Activated naive CD8-positive, alpha-beta T cell treated with anti-CD3 and anti-CD28 coated beads, Interleukin-2, amount 50 U/mL, for 24 hours (primary cell): ENCODE measurements at regions not wholly inside any gene's neighbourhood (a gene's known extent, or its start where the extent isn't known, plus 50 kb on each side); places are given as distances from the start of the nearest gene placed in this dataset.
A peak's percentile ranks its signal among the peaks of the same experiment; 100 is the strongest.

Experiments used
- ATAC-seq: fragments of 150-1000 bp; cut with Tn5 transposase; one replicate; pipeline ENCODE4 v1.10.0; 2021
- DNase-seq: peaks from one replicate; pipeline ENCODE4 v3.0.0; 2021
- H3K27ac Mint-ChIP-seq: one replicate; pipeline ENCODE4 v1.8.0; 2021; ENCODE audit warnings: mild to moderate bottlenecking, mixed read lengths
- H3K27me3 Mint-ChIP-seq: one replicate; pipeline ENCODE4 v1.8.0; 2021; ENCODE audit warnings: mixed read lengths
- H3K36me3 Mint-ChIP-seq: one replicate; pipeline ENCODE4 v1.8.0; 2021; ENCODE audit warnings: low read depth, mixed read lengths
- H3K4me1 Mint-ChIP-seq: one replicate; pipeline ENCODE4 v1.8.0; 2021; ENCODE audit warnings: mixed read lengths
- H3K4me3 Mint-ChIP-seq: one replicate; pipeline ENCODE4 v1.8.0; 2021; ENCODE audit warnings: mild to moderate bottlenecking, moderate library complexity, mixed read lengths
- H3K9me3 Mint-ChIP-seq: one replicate; pipeline ENCODE4 v1.8.0; 2021; ENCODE audit warnings: mixed read lengths

- H3K4me1 Mint-ChIP-seq = peaks cover 4% of the 10 kb centered on the region
- H3K36me3 Mint-ChIP-seq = no peaks in the 10 kb centered on the region
- peaks cover 15% of the 10 kb centered on the region for H3K27me3 Mint-ChIP-seq
- no peaks in the 10 kb centered on the region for H3K9me3 Mint-ChIP-seq
- no peak overlapping the region for H3K4me3 Mint-ChIP-seq
- no peak overlapping the region for H3K27ac Mint-ChIP-seq
- DNase-seq = no peak
- no peak for ATAC-seq
Measured at GRCh38 chr20:62563561-62563960, 78.7 kb upstream of the SLCO4A1 start.

GRCh38 chr20:62564456-62565245 is 77.7 kb upstream of the SLCO4A1 start:
- Mint-ChIP-seq H3K36me3 (no peaks in the 10 kb centered on the region), H3K4me3 (no peak overlapping the region), H3K9me3 (no peaks in the 10 kb centered on the region), H3K4me1 (peaks cover 4% of the 10 kb centered on the region), H3K27ac (no peak overlapping the region), H3K27me3 (peaks cover 14% of the 10 kb centered on the region)
- DNase-seq (no peak), ATAC-seq (no peak)

- no peak for ATAC-seq
- Mint-ChIP-seq H3K27ac (no peak overlapping the region), H3K36me3 (no peaks in the 10 kb centered on the region), H3K27me3 (peaks cover 12% of the 10 kb centered on the region), H3K4me3 (no peak overlapping the region), H3K9me3 (no peaks in the 10 kb centered on the region), H3K4me1 (peaks cover 4% of the 10 kb centered on the region)
- DNase-seq = no peak
Measured at GRCh38 chr20:62566266-62566665, 76.0 kb upstream of the SLCO4A1 start.

GRCh38 chr20:62566771-62567170 is 75.5 kb upstream of the SLCO4A1 start:
- Mint-ChIP-seq H3K4me1 (no peaks in the 10 kb centered on the region), H3K27ac (no peak overlapping the region), H3K27me3 (peaks cover 8% of the 10 kb centered on the region), H3K4me3 (no peak overlapping the region), H3K36me3 (no peaks in the 10 kb centered on the region), H3K9me3 (no peaks in the 10 kb centered on the region)
- DNase-seq = no peak
- ATAC-seq = no peak

- Mint-ChIP-seq H3K36me3 (no peaks in the 10 kb centered on the region), H3K4me1 (peaks cover 3% of the 10 kb centered on the region), H3K9me3 (no peaks in the 10 kb centered on the region), H3K4me3 (no peak overlapping the region), H3K27me3 (peaks cover 8% of the 10 kb centered on the region), H3K27ac (no peak overlapping the region)
- DNase-seq (no peak), ATAC-seq (no peak)
Measured at GRCh38 chr20:62567246-62568044, 74.9 kb upstream of the SLCO4A1 start.

- no peaks in the 10 kb centered on the region for H3K9me3 Mint-ChIP-seq
- ATAC-seq (no peak), DNase-seq (no peak)
- H3K27ac Mint-ChIP-seq = no peak overlapping the region
- H3K36me3 Mint-ChIP-seq = no peaks in the 10 kb centered on the region
- H3K27me3 Mint-ChIP-seq = peaks cover 8% of the 10 kb centered on the region
- H3K4me1 Mint-ChIP-seq = peaks cover 3% of the 10 kb centered on the region
- H3K4me3 Mint-ChIP-seq = no peak overlapping the region
Measured at GRCh38 chr20:62568045-62568389, 74.3 kb upstream of the SLCO4A1 start.

- DNase-seq (no peak), ATAC-seq (no peak)
- no peak overlapping the region for H3K4me3 Mint-ChIP-seq
- H3K27me3 Mint-ChIP-seq = peaks cover 17% of the 10 kb centered on the region
- no peaks in the 10 kb centered on the region for H3K36me3 Mint-ChIP-seq
- H3K4me1 Mint-ChIP-seq = peaks cover 3% of the 10 kb centered on the region
- H3K27ac Mint-ChIP-seq = no peak overlapping the region
- H3K9me3 Mint-ChIP-seq = no peaks in the 10 kb centered on the region
Measured at GRCh38 chr20:62569615-62570014, 72.7 kb upstream of the SLCO4A1 start.

DNA sequence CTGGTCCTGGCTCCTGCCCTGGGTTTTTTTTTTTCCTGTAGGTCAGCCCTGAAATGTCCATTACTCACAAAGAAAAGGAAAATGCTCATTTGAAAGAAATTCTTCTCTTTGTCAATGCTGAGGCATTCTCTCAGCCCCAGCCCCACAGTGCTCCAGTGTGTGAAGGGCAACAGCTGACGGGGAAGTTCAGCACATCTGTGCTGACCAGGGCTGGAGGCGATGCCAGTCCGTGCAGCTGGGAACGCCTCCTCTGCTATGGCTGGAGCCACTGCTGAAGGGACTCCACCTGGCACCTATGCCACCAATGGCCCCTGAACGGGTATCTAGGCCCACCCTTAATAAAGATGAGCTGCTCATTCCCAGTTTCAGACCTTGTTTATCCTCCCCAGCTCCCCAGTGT is 71.9 kb upstream of the SLCO4A1 start:
- Mint-ChIP-seq H3K27me3 (peaks cover 22% of the 10 kb centered on the region), H3K4me1 (peaks cover 3% of the 10 kb centered on the region), H3K27ac (no peak overlapping the region), H3K36me3 (no peaks in the 10 kb centered on the region), H3K4me3 (no peak overlapping the region), H3K9me3 (no peaks in the 10 kb centered on the region)
- ATAC-seq (no peak), DNase-seq (no peak)

DNA sequence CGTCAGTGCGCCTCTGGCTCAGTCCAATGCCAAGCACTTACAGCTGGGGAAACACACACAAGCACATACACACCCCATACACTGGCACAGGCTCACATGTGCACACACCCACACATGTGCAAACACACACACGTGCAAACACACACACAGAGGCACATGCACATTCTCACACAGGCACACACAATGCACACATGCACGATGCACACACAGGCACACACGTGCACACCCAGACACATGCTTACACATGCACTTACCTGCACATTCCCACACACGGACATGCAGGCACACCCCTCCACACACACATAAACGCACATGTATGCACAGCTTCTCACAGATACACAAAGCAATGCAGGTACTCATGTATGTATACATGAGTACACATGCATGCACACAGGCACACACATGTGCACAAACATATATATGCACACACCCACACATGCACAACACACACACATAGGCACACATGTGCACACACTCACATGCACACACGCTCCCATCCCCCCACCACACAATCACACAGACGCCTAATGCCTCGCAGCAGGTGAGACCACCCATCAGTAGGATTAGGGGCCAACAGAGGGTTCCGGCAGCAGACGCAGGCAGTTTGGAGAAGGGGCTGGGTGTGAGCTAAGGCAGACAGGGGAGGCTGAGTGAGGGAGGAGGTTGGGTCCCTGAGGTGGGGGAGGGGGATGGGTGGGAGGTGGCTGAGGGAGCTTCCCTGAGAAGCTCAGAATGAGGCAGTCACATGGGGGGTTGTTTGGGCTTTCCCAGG is 71.2 kb upstream of the SLCO4A1 start:
- H3K27me3 Mint-ChIP-seq = peaks cover 22% of the 10 kb centered on the region
- H3K4me3 Mint-ChIP-seq = no peak overlapping the region
- no peaks in the 10 kb centered on the region for H3K36me3 Mint-ChIP-seq
- H3K9me3 Mint-ChIP-seq = no peaks in the 10 kb centered on the region
- no peak overlapping the region for H3K27ac Mint-ChIP-seq
- H3K4me1 Mint-ChIP-seq = peaks cover 3% of the 10 kb centered on the region
- ATAC-seq = no peak
- no peak for DNase-seq

- ATAC-seq (no peak), DNase-seq (peak; percentile 20)
- Mint-ChIP-seq H3K4me3 (no peak overlapping the region), H3K27ac (no peak overlapping the region), H3K4me1 (peaks cover 3% of the 10 kb centered on the region), H3K9me3 (no peaks in the 10 kb centered on the region), H3K27me3 (peaks cover 22% of the 10 kb centered on the region), H3K36me3 (no peaks in the 10 kb centered on the region)
Measured at GRCh38 chr20:62571669-62572344, 70.5 kb upstream of the SLCO4A1 start.

DNA sequence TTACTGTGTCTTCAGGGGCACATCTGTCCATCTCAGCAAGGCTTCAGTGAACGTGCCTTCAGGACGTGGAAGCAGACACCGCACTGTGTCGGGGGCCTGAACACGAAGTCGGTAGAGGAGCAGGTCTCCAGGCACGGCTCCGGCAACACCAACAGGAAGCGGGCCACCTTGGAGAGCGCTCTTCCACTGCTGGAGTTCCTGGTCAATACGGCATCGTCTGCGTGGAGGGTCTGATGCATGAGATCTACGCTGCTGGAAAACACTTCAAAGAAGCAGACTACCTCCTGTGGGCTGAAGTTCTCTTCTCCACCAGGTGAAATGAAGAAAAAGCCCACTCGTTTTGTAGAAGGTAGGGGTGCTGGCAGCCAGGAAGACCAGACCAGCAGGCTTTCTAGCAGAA is 69.3 kb upstream of the SLCO4A1 start:
- Mint-ChIP-seq H3K9me3 (no peaks in the 10 kb centered on the region), H3K27me3 (peaks cover 22% of the 10 kb centered on the region), H3K4me1 (peaks cover 3% of the 10 kb centered on the region), H3K4me3 (no peak overlapping the region), H3K27ac (no peak overlapping the region), H3K36me3 (no peaks in the 10 kb centered on the region)
- no peak for ATAC-seq
- no peak for DNase-seq

- Mint-ChIP-seq H3K27me3 (peaks cover 28% of the 10 kb centered on the region), H3K4me3 (no peak overlapping the region), H3K4me1 (peaks cover 3% of the 10 kb centered on the region), H3K9me3 (no peaks in the 10 kb centered on the region), H3K27ac (no peak overlapping the region), H3K36me3 (no peaks in the 10 kb centered on the region)
- no peak for DNase-seq
- no peak for ATAC-seq
Measured at GRCh38 chr20:62573817-62574216, 68.5 kb upstream of the SLCO4A1 start.

DNA sequence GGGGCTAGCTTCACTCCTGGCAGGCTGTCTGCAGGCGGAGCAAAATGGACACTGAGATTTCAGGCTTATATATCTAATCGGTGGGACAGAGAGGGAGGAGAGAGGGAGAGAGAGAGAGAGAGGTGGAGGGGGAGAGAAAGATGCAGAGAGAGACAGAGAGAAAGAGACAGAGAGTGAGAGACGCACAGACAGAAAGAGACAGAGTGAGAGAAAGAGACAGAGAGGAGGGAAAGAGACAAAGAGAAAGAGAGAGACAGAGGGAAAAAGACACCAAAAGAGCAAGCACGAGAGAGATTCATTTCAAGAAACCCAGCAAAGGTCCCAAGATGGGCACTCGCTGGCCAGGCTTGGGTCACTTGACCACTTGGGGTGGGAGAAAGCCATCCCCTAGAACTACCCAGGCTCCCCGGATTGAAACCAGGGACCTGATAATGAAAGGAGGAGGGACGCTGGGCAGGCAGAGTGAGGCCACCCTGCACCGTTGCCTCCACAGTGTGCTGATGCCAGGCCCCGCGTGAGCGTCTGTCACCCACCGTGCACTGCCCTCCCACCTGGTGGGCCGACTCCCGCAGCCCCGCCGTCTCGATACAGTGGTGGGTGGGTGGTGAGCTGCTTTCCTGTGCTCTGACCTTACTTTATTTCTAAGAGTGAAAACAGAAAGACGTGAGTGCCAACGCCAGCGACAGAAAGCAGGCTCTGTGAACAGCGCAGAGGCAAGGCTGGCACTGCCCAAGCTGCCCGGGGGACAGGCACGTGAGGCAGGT is 67.9 kb upstream of the SLCO4A1 start:
- H3K4me3 Mint-ChIP-seq = no peak overlapping the region
- H3K4me1 Mint-ChIP-seq = peaks cover 3% of the 10 kb centered on the region
- ATAC-seq (no peak), DNase-seq (no peak)
- H3K9me3 Mint-ChIP-seq = no peaks in the 10 kb centered on the region
- peaks cover 31% of the 10 kb centered on the region for H3K27me3 Mint-ChIP-seq
- no peaks in the 10 kb centered on the region for H3K36me3 Mint-ChIP-seq
- H3K27ac Mint-ChIP-seq = no peak overlapping the region
